H1 (cell line): ENCODE measurements at regions not wholly inside any gene's neighbourhood (a gene's known extent, or its start where the extent isn't known, plus 50 kb on each side); places are given as distances from the start of the nearest gene placed in this dataset.

Source experiments
- MAFK ChIP-seq: IDR thresholded peaks from 2 replicates; pipeline ENCODE4 v1.6.1; 2012; ENCODE audit warnings: low read depth, mild to moderate bottlenecking, improper control_type of control experiment, low read length
- POLR2A ChIP-seq, 2 experiments: IDR thresholded peaks; 1 replicate in 1 of 2; 2 replicates in 1 of 2; pipeline ENCODE4 v1.6.1; 2011; ENCODE audit warnings: low read depth in 2 of 2, low read length in 2 of 2, mild to moderate bottlenecking in 2 of 2; ENCODE audit errors: control extremely low read depth in 1 of 2
- RAD21 ChIP-seq, 2 experiments: IDR thresholded peaks in 1 of 2; conservative IDR thresholded peaks in 1 of 2; 2 replicates each; pipeline ENCODE4 v1.6.1; 2011; ENCODE audit warnings: low read depth in 2 of 2, low read length in 2 of 2, improper control_type of control experiment in 1 of 2, inconsistent platforms in 1 of 2, mild to moderate bottlenecking in 1 of 2, moderate library complexity in 1 of 2
- SP2 ChIP-seq: IDR thresholded peaks from 2 replicates; pipeline ENCODE4 v1.6.1; 2012; ENCODE audit warnings: mild to moderate bottlenecking, low read length, inconsistent platforms
- TF ChIP-seq, protein P1 (sequence below): IDR thresholded peaks from 2 replicates; pipeline ENCODE4 v1.6.1; 2012; ENCODE audit warnings: low read length, inconsistent platforms
- TF ChIP-seq, protein P2 (sequence below): IDR thresholded peaks from 2 replicates; pipeline ENCODE4 v1.6.1; 2012; ENCODE audit warnings: inconsistent platforms

DNA sequence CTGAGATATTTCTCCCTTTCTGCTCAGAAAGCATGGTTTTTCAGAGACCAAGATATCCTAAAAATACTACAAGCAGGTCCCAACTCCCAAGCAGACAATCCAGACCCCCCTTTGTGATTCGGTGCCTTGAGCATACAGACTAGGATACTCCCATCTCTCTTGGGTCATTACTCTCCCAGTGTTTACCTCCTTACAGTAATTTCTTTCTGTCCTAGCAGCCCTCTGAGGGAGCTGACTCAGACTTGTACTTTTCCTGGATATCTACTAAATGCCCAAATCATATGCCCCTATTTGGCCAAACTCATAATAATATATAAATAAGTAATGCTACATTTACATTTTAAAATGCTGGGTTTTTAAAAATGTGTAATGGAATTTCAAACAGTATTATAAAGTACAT is 355.6 kb downstream of the LRIG3 start (continued):
- TF ChIP-seq, protein P1, sequence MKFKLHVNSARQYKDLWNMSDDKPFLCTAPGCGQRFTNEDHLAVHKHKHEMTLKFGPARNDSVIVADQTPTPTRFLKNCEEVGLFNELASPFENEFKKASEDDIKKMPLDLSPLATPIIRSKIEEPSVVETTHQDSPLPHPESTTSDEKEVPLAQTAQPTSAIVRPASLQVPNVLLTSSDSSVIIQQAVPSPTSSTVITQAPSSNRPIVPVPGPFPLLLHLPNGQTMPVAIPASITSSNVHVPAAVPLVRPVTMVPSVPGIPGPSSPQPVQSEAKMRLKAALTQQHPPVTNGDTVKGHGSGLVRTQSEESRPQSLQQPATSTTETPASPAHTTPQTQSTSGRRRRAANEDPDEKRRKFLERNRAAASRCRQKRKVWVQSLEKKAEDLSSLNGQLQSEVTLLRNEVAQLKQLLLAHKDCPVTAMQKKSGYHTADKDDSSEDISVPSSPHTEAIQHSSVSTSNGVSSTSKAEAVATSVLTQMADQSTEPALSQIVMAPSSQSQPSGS: no peak
- TF ChIP-seq, protein P2, sequence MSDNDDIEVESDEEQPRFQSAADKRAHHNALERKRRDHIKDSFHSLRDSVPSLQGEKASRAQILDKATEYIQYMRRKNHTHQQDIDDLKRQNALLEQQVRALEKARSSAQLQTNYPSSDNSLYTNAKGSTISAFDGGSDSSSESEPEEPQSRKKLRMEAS: no peak
- TF ChIP-seq RAD21 (IDR thresholded peaks at IDR 0.05 in 1 of 2, conservative IDR thresholded peaks at IDR 0.05 in 1 of 2; ENCODE audit: low read depth in 2 of 2, low read length in 2 of 2): no peak
- no peak for TF ChIP-seq POLR2A (IDR thresholded peaks at IDR 0.05; ENCODE audit: control extremely low read depth in 1 of 2, low read depth in 2 of 2, low read length in 2 of 2)
- TF ChIP-seq SP2: no peak
- no peak for TF ChIP-seq MAFK
